Cardiac muscle cell (in vitro differentiated cells and primary cell): ENCODE measurements at regions not wholly inside any gene's neighbourhood (a gene's known extent, or its start where the extent isn't known, plus 50 kb on each side); places are given as distances from the start of the nearest gene placed in this dataset.

Experiments used
- DNase-seq, 2 donors: peaks; one replicate each; pipeline versions ENCODE4 v3.0.0 to v3.0.0-alpha.2; 2010 to 2017; ENCODE audit warnings: low read depth in 1 of 2, low spot score in 1 of 2
- H3K27ac ChIP-seq: fragments of 200-600 bp; sonication (generic); 2 replicates; pipeline ENCODE4 v1.5.1; 2016
- H3K27me3 ChIP-seq: fragments of 200-600 bp; sonication (generic); 2 replicates; pipeline ENCODE4 v1.6.0; 2016; ENCODE audit warnings: control low read depth
- H3K36me3 ChIP-seq: fragments of 200-600 bp; sonication (generic); 2 replicates; pipeline ENCODE4 v1.5.1; 2016; ENCODE audit warnings: control low read depth
- H3K4me1 ChIP-seq: fragments of 200-600 bp; sonication (generic); 2 replicates; pipeline ENCODE4 v1.8.1; 2017; ENCODE audit warnings: low read depth, mild to moderate bottlenecking, mixed run types
- H3K4me3 ChIP-seq: fragments of 200-600 bp; sonication (generic); 2 replicates; pipeline ENCODE4 v1.5.1; 2016; ENCODE audit warnings: mild to moderate bottlenecking
- H3K9me3 ChIP-seq: fragments of 200-600 bp; sonication (generic); 2 replicates; pipeline ENCODE4 v1.5.1; 2017; ENCODE audit warnings: low read depth, mild to moderate bottlenecking, control low read depth
- TF ChIP-seq, protein P1 (sequence below): IDR thresholded peaks from 2 replicates; pipeline ENCODE4 v1.5.1; 2012; ENCODE audit warnings: low read depth, mild to moderate bottlenecking, low read length

DNA sequence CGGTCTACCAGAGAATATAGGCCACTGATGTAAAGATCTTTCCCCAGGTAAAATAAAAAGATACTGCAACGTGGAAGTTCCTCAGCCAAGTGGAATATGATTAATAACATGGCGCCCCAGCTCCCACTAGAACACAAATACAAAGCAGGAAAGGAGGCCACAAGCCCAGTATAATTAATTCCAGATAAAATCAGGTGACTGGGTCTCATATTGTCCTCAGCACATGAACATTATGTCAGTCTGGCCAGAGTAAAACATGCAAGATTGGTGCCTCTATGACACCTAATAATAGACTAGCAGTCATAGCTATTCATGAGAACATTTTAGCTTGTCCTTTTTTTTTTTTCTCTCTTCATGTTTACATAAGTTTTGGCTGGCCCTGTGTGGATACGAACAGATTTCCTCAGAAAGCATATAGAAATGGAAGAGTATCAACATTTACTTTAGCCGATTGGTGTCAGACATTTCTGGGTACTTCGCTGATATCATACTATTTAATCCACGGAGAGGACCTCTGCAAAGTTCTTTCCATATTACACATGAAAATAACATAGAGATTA lies 523.8 kb upstream of the SETBP1 start:
- Histone ChIP-seq H3K9me3 (no peaks in the 10 kb centered on the region), H3K27ac (no peak overlapping the region), H3K4me1 (no peaks in the 10 kb centered on the region), H3K27me3 (no peaks in the 10 kb centered on the region), H3K36me3 (no peaks in the 10 kb centered on the region), H3K4me3 (no peak overlapping the region)
- DNase-seq, result no peak
- TF ChIP-seq, protein P1, sequence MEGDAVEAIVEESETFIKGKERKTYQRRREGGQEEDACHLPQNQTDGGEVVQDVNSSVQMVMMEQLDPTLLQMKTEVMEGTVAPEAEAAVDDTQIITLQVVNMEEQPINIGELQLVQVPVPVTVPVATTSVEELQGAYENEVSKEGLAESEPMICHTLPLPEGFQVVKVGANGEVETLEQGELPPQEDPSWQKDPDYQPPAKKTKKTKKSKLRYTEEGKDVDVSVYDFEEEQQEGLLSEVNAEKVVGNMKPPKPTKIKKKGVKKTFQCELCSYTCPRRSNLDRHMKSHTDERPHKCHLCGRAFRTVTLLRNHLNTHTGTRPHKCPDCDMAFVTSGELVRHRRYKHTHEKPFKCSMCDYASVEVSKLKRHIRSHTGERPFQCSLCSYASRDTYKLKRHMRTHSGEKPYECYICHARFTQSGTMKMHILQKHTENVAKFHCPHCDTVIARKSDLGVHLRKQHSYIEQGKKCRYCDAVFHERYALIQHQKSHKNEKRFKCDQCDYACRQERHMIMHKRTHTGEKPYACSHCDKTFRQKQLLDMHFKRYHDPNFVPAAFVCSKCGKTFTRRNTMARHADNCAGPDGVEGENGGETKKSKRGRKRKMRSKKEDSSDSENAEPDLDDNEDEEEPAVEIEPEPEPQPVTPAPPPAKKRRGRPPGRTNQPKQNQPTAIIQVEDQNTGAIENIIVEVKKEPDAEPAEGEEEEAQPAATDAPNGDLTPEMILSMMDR, result no peak

DNA sequence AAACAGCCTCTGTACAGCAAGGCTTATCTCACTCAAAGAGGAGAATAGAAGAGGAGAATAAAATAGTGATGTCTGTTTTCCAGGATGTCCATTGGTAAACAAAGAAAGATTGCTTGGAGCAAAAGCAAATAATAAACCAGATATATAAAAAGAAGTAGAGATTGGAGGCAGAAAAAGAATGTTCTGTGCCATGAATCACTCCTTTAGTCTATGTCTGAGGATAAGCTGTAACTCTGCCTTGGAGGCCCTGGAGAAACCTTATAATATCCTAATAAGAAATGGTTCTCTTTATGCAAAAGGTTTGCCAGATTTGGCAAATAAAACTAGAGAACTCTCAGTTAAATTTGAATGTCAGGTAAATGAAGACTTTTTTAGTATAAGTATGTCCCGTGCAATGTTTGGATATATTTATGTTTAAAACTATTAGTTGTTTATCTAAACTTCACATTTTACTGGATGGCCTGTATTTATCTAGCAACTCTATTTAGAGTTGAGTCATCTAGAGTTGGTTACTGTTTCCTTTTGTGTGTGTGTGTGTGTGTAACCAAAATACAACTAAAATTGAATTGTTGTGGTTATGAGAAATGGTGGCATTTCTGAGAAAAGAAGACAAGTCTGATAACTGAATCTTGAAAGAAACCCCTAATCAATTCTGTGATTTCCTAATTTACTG lies 510.3 kb upstream of the SETBP1 start:
- TF ChIP-seq, protein P1, result no peak
- H3K36me3 ChIP-seq, result no peaks in the 10 kb centered on the region
- H3K4me1 ChIP-seq, result no peaks in the 10 kb centered on the region
- H3K27ac ChIP-seq, result no peak overlapping the region
- no peaks in the 10 kb centered on the region for H3K9me3 ChIP-seq
- no peaks in the 10 kb centered on the region for H3K27me3 ChIP-seq
- H3K4me3 ChIP-seq, result no peak overlapping the region
- DNase-seq, result no peak

DNA sequence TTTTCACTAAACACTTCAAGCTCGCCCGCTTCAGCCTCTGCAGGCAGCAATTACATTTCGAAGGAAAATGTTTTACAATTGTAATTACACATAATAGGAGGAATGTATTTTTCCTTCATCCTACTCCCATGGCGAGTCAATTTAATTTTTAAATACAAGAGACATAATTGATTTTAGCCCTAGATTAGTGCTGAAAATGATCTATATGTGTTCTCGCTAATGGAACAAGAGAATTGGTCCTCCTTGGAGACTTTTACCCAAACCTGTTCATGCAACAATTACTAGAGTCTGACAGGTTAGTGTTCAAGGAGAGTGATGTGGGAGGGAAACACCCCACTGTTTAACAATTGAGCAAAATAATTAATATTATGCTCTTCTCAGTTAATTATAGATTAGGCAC lies 509.4 kb upstream of the SETBP1 start:
- no peaks in the 10 kb centered on the region for H3K27me3 ChIP-seq

DNA sequence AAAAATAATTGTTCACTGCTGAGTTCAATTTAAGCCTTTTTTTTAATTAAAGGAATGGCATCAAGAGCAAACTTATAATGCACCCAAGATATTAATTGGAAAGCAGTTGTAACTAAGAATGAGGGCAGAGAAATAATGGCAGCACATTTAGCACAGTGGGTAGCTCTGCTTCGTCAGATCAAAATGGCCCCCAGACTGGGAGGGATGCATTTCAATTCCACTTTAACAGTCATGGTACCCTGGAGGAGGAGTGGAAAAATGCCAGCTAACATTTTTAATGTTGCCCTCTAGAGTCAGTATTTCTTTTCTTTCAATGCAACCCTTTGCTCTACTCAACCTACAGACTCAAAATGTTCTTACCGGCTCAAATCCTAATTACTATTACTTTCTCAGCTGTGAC lies 504.8 kb upstream of the SETBP1 start:
- Histone ChIP-seq H3K4me3 (no peak overlapping the region), H3K36me3 (no peaks in the 10 kb centered on the region)

More for the DNA sequence above, 509.4 kb upstream of the SETBP1 start:
- TF ChIP-seq, protein P1, result no peak
- no peak overlapping the region for H3K4me3 ChIP-seq
- no peaks in the 10 kb centered on the region for H3K4me1 ChIP-seq
- DNase-seq, result no peak
- H3K9me3 ChIP-seq, result no peaks in the 10 kb centered on the region
- H3K36me3 ChIP-seq, result no peaks in the 10 kb centered on the region
- no peak overlapping the region for H3K27ac ChIP-seq

DNA sequence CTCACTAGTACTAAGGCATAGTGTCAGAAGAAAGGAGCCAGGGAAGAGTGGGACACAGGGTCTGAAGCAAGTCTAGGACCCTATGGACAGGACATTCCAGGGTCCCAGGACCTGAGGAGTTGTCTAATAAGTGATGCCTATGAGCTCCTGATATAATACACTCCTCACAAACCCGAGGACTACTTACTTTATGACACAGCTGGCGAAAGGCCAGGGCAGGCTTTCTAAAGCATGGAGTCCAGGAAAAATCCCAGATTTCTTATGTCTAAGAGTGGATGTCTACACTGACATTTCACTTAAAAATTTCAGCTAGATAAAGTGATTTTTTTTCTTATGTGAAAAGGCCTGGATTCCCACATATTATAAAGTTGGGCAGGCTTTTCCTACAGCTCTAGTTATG lies 502.2 kb upstream of the SETBP1 start:
- Histone ChIP-seq H3K27me3 (no peaks in the 10 kb centered on the region), H3K4me1 (no peaks in the 10 kb centered on the region), H3K9me3 (no peaks in the 10 kb centered on the region), H3K36me3 (no peaks in the 10 kb centered on the region), H3K27ac (no peak overlapping the region), H3K4me3 (no peak overlapping the region)
- DNase-seq, result peak in 1 of 2 donors; percentile 29
- TF ChIP-seq, protein P1, result no peak

More for the DNA sequence above, 504.8 kb upstream of the SETBP1 start:
- TF ChIP-seq, protein P1, result no peak
- Histone ChIP-seq H3K27ac (no peak overlapping the region), H3K9me3 (no peaks in the 10 kb centered on the region), H3K4me1 (no peaks in the 10 kb centered on the region), H3K27me3 (no peaks in the 10 kb centered on the region)
- no peak for DNase-seq
